K562 (cell line): ENCODE measurements at regions not wholly inside any gene's neighbourhood (a gene's known extent, or its start where the extent isn't known, plus 50 kb on each side); places are given as distances from the start of the nearest gene placed in this dataset.

ENCODE experiments used
- BCOR ChIP-seq: fragments of 450-650 bp; IDR thresholded peaks from 2 replicates; pipeline ENCODE4 v1.6.1; 2016
- CTCF ChIP-seq, 3 experiments: IDR thresholded peaks in 2 of 3; conservative IDR thresholded peaks in 1 of 3; 2 replicates each; pipeline ENCODE4 v1.5.1; 2011 to 2012; ENCODE audit warnings: low read length in 3 of 3, mild to moderate bottlenecking in 3 of 3, control low read depth in 2 of 3, improper control_type of control experiment in 1 of 3, inconsistent platforms in 1 of 3, low read depth in 1 of 3, mixed read lengths in 1 of 3, moderate library complexity in 1 of 3; ENCODE audit not compliant: insufficient read depth in 2 of 3
- FOXM1 ChIP-seq, 2 experiments: fragments of 450-650 bp in 1 of 2; sonication (generic) in 1 of 2; formaldehyde crosslinking in 1 of 2; IDR thresholded peaks; 2 replicates each; pipeline versions ENCODE4 v1.6.1 to v1.9.0; 2017 to 2022; ENCODE audit warnings: low read depth in 2 of 2, mild to moderate bottlenecking in 2 of 2, missing genetic modification reagents in 1 of 2, moderate library complexity in 1 of 2
- GMEB1 ChIP-seq: fragments of 250-450 bp; sonication (Bioruptor Pico); IDR thresholded peaks from 2 replicates; pipeline ENCODE4 v1.4.0; 2020; ENCODE audit warnings: mild to moderate bottlenecking
- MAFK ChIP-seq: IDR thresholded peaks from 2 replicates; pipeline ENCODE4 v1.6.1; 2011; ENCODE audit warnings: low read length, improper control_type of control experiment
- NR3C1 ChIP-seq: sonication (generic); formaldehyde crosslinking; IDR thresholded peaks from 2 replicates; pipeline ENCODE4 v1.8.1; 2022; ENCODE audit warnings: missing genetic modification reagents
- SIX5 ChIP-seq, 2 experiments: IDR thresholded peaks; 2 replicates each; pipeline ENCODE4 v1.6.1; 2011; ENCODE audit warnings: low read length in 2 of 2, borderline replicate concordance in 1 of 2, low read depth in 1 of 2, mild to moderate bottlenecking in 1 of 2, moderate library complexity in 1 of 2; ENCODE audit not compliant: insufficient read depth in 1 of 2
- SMARCC2 ChIP-seq: fragments of 450-650 bp; IDR thresholded peaks from 2 replicates; pipeline ENCODE4 v1.6.1; 2017; ENCODE audit warnings: antibody characterized with exemption, moderate library complexity, mild to moderate bottlenecking, low read depth
- TBP ChIP-seq: optimal IDR thresholded peaks from 2 replicates; pipeline ENCODE3; 2011; ENCODE audit warnings: low read depth, low read length, improper control_type of control experiment
- XRCC3 ChIP-seq: fragments of 450-650 bp; IDR thresholded peaks from 2 replicates; pipeline ENCODE4 v1.6.1; 2017; ENCODE audit warnings: mild to moderate bottlenecking, moderate library complexity
- ZFP91 ChIP-seq: sonication (generic); formaldehyde crosslinking; IDR thresholded peaks from 2 replicates; pipeline ENCODE4 v1.8.0; 2022; ENCODE audit warnings: mild to moderate bottlenecking, missing genetic modification reagents
- ZNF609 ChIP-seq: sonication (generic); formaldehyde crosslinking; IDR thresholded peaks from 2 replicates; pipeline ENCODE4 v1.8.1; 2023; ENCODE audit warnings: missing genetic modification reagents, mild to moderate bottlenecking, borderline replicate concordance

GRCh38 chr7:92988051-92988450 lies 129.7 kb downstream of the SAMD9 start (continued):
- TF ChIP-seq ZNF609 (CRISPR knock-in tag) (no peak), GMEB1 (CRISPR knock-in tag) (no peak), BCOR (no peak), ZFP91 (no peak), SIX5 (IDR thresholded peaks at IDR 0.05; ENCODE audit: borderline replicate concordance in 1 of 2, insufficient read depth in 1 of 2, low read depth in 1 of 2, low read length in 2 of 2) (no peak), SMARCC2 (no peak), FOXM1 (IDR thresholded peaks at IDR 0.05; ENCODE audit: low read depth) (0 out of 2 replicates have a peak, but pooled peaks have one; percentile 14), FOXM1 (CRISPR knock-in tag; IDR thresholded peaks at IDR 0.05; ENCODE audit: low read depth) (no peak), NR3C1 (CRISPR knock-in tag) (no peak), TBP (no peak), MAFK (no peak), CTCF (IDR thresholded peaks at IDR 0.05 in 2 of 3, conservative IDR thresholded peaks at IDR 0.05 in 1 of 3; ENCODE audit: insufficient read depth in 2 of 3, low read depth in 1 of 3, low read length in 3 of 3) (peak in 2 of 3 experiments; percentile 30 to 48; a peak in 2 of 6 replicates), XRCC3 (no peak)
